HepG2 (cell line): ENCODE measurements at regions not wholly inside any gene's neighbourhood (a gene's known extent, or its start where the extent isn't known, plus 50 kb on each side); places are given as distances from the start of the nearest gene placed in this dataset.

Source experiments
- ATAC-seq: fragments of 200-7000 bp; cut with Tn5 transposase; 3 replicates; pipeline ENCODE4 v1.9.1; 2020; ENCODE audit warnings: mild to moderate bottlenecking, moderate library complexity
- BruUV-seq: library from RNA; stranded (reverse); fragments of 400-500 nt; replicated peaks from 2 replicates; lab custom pipeline; 2021; lab: Mats Ljungman, UMichigan
- CTCF ChIA-PET: fragments of 300-600 bp; formaldehyde crosslinking; extraction: SDS; loops from one replicate; lab custom pipeline; 2021; ENCODE audit warnings: low total read pairs, inconsistent platforms, low intra/inter-chr PET ratio; lab: Yijun Ruan, JAX
- POLR2A ChIA-PET: fragments of 350-600 bp; sonication (Branson Sonifier 250); formaldehyde crosslinking; loops from one replicate; lab custom pipeline; 2020; ENCODE audit warnings: antibody characterized with exemption, inconsistent platforms; lab: Yijun Ruan, JAX
- DNase-seq: peaks from one replicate; pipeline ENCODE4 v3.0.0-alpha.2; 2015; ENCODE audit warnings: low spot score
- FAIRE-seq: peaks from 3 replicates; lab custom pipeline; 2011; peaks lifted over from hg19 to GRCh38; lab: Jason Lieb, UNC
- H2AFZ ChIP-seq: one replicate; pipeline ENCODE4 v1.6.1; 2011; ENCODE audit warnings: low read length, inconsistent platforms
- H3K27ac ChIP-seq: fragments of 300-600 bp; 3 replicates; pipeline ENCODE4 v1.8.0; 2011; ENCODE audit warnings: mixed run types, mild to moderate bottlenecking, mixed read lengths, low read length, inconsistent platforms; ENCODE audit not compliant: insufficient read depth; ENCODE audit errors: extremely low read length
- H3K27me3 ChIP-seq, 2 experiments: fragments of 200-600 bp in 1 of 2; 2 replicates in 1 of 2; 3 replicates in 1 of 2; pipeline versions ENCODE4 v1.6.0 to v1.8.0; 2011; ENCODE audit warnings: low read length in 2 of 2, mild to moderate bottlenecking in 2 of 2, moderate library complexity in 2 of 2, inconsistent platforms in 1 of 2; ENCODE audit not compliant: insufficient read depth in 2 of 2, control insufficient read depth in 1 of 2
- H3K36me3 ChIP-seq, 2 experiments: fragments of 200-600 bp in 1 of 2; replicated peaks in 1 of 2; 2 replicates in 1 of 2; 3 replicates in 1 of 2; pipeline versions ENCODE4 v1.5.1 to v1.8.0; 2011; ENCODE audit warnings: low read length in 2 of 2, inconsistent platforms in 1 of 2; ENCODE audit not compliant: insufficient read depth in 2 of 2, control insufficient read depth in 1 of 2
- H3K4me1 ChIP-seq: 2 replicates; pipeline ENCODE4 v1.5.1; 2012; ENCODE audit warnings: low read length, inconsistent platforms; ENCODE audit not compliant: insufficient read depth
- H3K4me2 ChIP-seq: 2 replicates; pipeline ENCODE4 v1.6.0; 2011; ENCODE audit warnings: low read depth, low read length, inconsistent platforms
- H3K4me3 ChIP-seq, 3 experiments: fragments of 200-600 bp in 1 of 3; sonication (generic), shearing (Covaris generic) in 1 of 3; replicated peaks in 1 of 3; 2 replicates each; pipeline ENCODE4 v1.5.1; 2011 to 2016; ENCODE audit warnings: low read length in 3 of 3, inconsistent platforms in 2 of 3, low read depth in 2 of 3, mild to moderate bottlenecking in 2 of 3, control low read depth in 1 of 3, mixed read lengths in 1 of 3; ENCODE audit not compliant: insufficient read depth in 1 of 3
- H3K79me2 ChIP-seq: one replicate; pipeline ENCODE4 v1.6.1; 2011; ENCODE audit warnings: low read length, inconsistent platforms; ENCODE audit not compliant: insufficient read depth
- H3K9ac ChIP-seq: 2 replicates; pipeline ENCODE4 v1.6.0; 2011; ENCODE audit warnings: mild to moderate bottlenecking, low read depth, low read length, inconsistent platforms; ENCODE audit not compliant: insufficient read depth
- H3K9me3 ChIP-seq: 2 replicates; pipeline ENCODE4 v1.5.1; 2012; ENCODE audit warnings: mild to moderate bottlenecking, low read length
- H4K20me1 ChIP-seq: 2 replicates; pipeline ENCODE4 v1.6.0; 2011; ENCODE audit warnings: inconsistent platforms, mild to moderate bottlenecking, low read length, moderate library complexity; ENCODE audit not compliant: insufficient read depth
- DMTF1 ChIP-seq: sonication (generic); formaldehyde crosslinking; IDR thresholded peaks from 2 replicates; pipeline ENCODE4 v1.4.0; 2020; ENCODE audit warnings: mild to moderate bottlenecking, missing genetic modification reagents
- DR1 ChIP-seq: sonication (generic); formaldehyde crosslinking; IDR thresholded peaks from 2 replicates; pipeline ENCODE4 v1.8.0; 2021; ENCODE audit warnings: mild to moderate bottlenecking, missing genetic modification reagents, inconsistent platforms
- EED ChIP-seq: sonication (generic); formaldehyde crosslinking; IDR thresholded peaks from 2 replicates; pipeline ENCODE4 v1.5.0; 2020; ENCODE audit warnings: mild to moderate bottlenecking, missing genetic modification reagents
- GPBP1L1 ChIP-seq: sonication (generic); formaldehyde crosslinking; IDR thresholded peaks from 2 replicates; pipeline ENCODE4 v1.5.0; 2020; ENCODE audit warnings: mild to moderate bottlenecking, missing genetic modification reagents
- MEIS2 ChIP-seq: sonication (generic); formaldehyde crosslinking; IDR thresholded peaks from 2 replicates; pipeline ENCODE4 v1.9.0; 2021; ENCODE audit warnings: mild to moderate bottlenecking, missing genetic modification reagents
- RORA ChIP-seq: sonication (generic); formaldehyde crosslinking; IDR thresholded peaks from 2 replicates; pipeline ENCODE4 v1.5.0; 2020; ENCODE audit warnings: mild to moderate bottlenecking, missing genetic modification reagents, moderate library complexity
- SALL1 ChIP-seq: sonication (generic); formaldehyde crosslinking; IDR thresholded peaks from 2 replicates; pipeline ENCODE4 v1.8.0; 2022; ENCODE audit warnings: mild to moderate bottlenecking, missing genetic modification reagents
- SIX4 ChIP-seq: sonication (generic); formaldehyde crosslinking; IDR thresholded peaks from 2 replicates; pipeline ENCODE4 v1.4.0; 2020; ENCODE audit warnings: missing genetic modification reagents
- SMC3 ChIP-seq: IDR thresholded peaks from 2 replicates; pipeline ENCODE4 v1.6.1; 2011; ENCODE audit warnings: low read length, improper control_type of control experiment
- SNAI1 ChIP-seq: sonication (generic); formaldehyde crosslinking; IDR thresholded peaks from 2 replicates; pipeline ENCODE4 v1.5.0; 2020; ENCODE audit warnings: mild to moderate bottlenecking, missing genetic modification reagents, borderline replicate concordance
- TP53 ChIP-seq: sonication (generic); formaldehyde crosslinking; conservative IDR thresholded peaks from 2 replicates; pipeline ENCODE4 v1.4.0; 2020; ENCODE audit warnings: missing genetic modification reagents
- ZFAT ChIP-seq: sonication (generic); formaldehyde crosslinking; conservative IDR thresholded peaks from 2 replicates; pipeline ENCODE4 v1.8.1; 2023; ENCODE audit warnings: missing genetic modification reagents, inconsistent platforms
- ZNF280B ChIP-seq: sonication (generic); formaldehyde crosslinking; IDR thresholded peaks from 2 replicates; pipeline ENCODE4 v1.5.0; 2020; ENCODE audit warnings: missing genetic modification reagents, mild to moderate bottlenecking, borderline replicate concordance
- ZNF382 ChIP-seq: sonication (generic); formaldehyde crosslinking; IDR thresholded peaks from 2 replicates; pipeline ENCODE4 v1.5.0; 2020; ENCODE audit warnings: missing genetic modification reagents, mild to moderate bottlenecking, borderline replicate concordance
- ZNF672 ChIP-seq: sonication (generic); formaldehyde crosslinking; IDR thresholded peaks from 2 replicates; pipeline ENCODE4 v1.8.1; 2022; ENCODE audit warnings: missing genetic modification reagents
- ZNF75D ChIP-seq: sonication (generic); formaldehyde crosslinking; IDR thresholded peaks from 2 replicates; pipeline ENCODE4 v1.8.1; 2023; ENCODE audit warnings: missing genetic modification reagents, mild to moderate bottlenecking, borderline replicate concordance
- ZNF773 ChIP-seq: sonication (generic); formaldehyde crosslinking; IDR thresholded peaks from 2 replicates; pipeline ENCODE4 v1.4.0; 2020; ENCODE audit warnings: missing genetic modification reagents, borderline replicate concordance
- in situ Hi-C: cut with HindIII; loops from 2 replicates; pipeline ENCODE4 v1.10.0; 2017; ENCODE audit warnings: low pct_unique_long_range_greater_than_20kb; ENCODE audit not compliant: extremely low pct_ligation_motif_present
- intact Hi-C: fragments of 100-400 bp; cut with micrococcal nuclease; formaldehyde crosslinking; loops from one replicate; pipeline ENCODE4 v1.10.0; 2022; ENCODE audit not compliant: unreplicated experiment

GRCh38 chr4:153071958-153072598, 132.2 kb upstream of the TRIM2 start:
- no peaks in the 10 kb centered on the region for H3K9me3 ChIP-seq
- no peak overlapping the region for H3K4me3 ChIP-seq
- in situ Hi-C loops, result no loop called here
- H3K27me3 ChIP-seq, result no peaks in the 10 kb centered on the region
- no peak for ATAC-seq
- peaks cover 24% of the 10 kb centered on the region for H3K4me1 ChIP-seq
- no peaks in the 10 kb centered on the region for H3K36me3 ChIP-seq
- H4K20me1 ChIP-seq, result no peaks in the 10 kb centered on the region
- TF ChIP-seq SIX4 (CRISPR knock-in tag) (no peak), MEIS2 (CRISPR knock-in tag) (no peak), DR1 (no peak), ZNF75D (CRISPR knock-in tag) (no peak), RORA (no peak), DMTF1 (CRISPR knock-in tag) (no peak), ZNF280B (CRISPR knock-in tag) (no peak), SMC3 (no peak), GPBP1L1 (CRISPR knock-in tag) (no peak), EED (CRISPR knock-in tag) (no peak), SALL1 (CRISPR knock-in tag) (no peak), ZNF382 (CRISPR knock-in tag) (no peak), TP53 (CRISPR knock-in tag) (no peak), ZNF773 (CRISPR knock-in tag) (no peak), ZFAT (CRISPR knock-in tag) (no peak), SNAI1 (CRISPR knock-in tag) (no peak), ZNF672 (no peak)
- TF ChIP-seq, all 625 proteins: peak for 0
- BruUV-seq, result no TSS peak
- no peak for DNase-seq
- POLR2A ChIA-PET, result no interaction called here
- CTCF ChIA-PET, result no interaction called here
- no peaks in the 10 kb centered on the region for H3K79me2 ChIP-seq
- H3K9ac ChIP-seq, result no peak overlapping the region
- H3K27ac ChIP-seq, result no peak overlapping the region
- no peak for FAIRE-seq
- intact Hi-C loops, result no loop called here
- no peak overlapping the region for H2AFZ ChIP-seq
- no peak overlapping the region for H3K4me2 ChIP-seq
